GM19351 (cell line): ENCODE measurements at regions not wholly inside any gene's neighbourhood (a gene's known extent, or its start where the extent isn't known, plus 50 kb on each side); places are given as distances from the start of the nearest gene placed in this dataset.

Experiments used
- ATAC-seq: cut with Tn5 transposase; IDR thresholded peaks from one replicate; pipeline ENCODE4 v1.9.1; 2021; ENCODE audit warnings: mild to moderate bottlenecking, moderate library complexity; ENCODE audit not compliant: unreplicated experiment

GRCh38 chr17:65446043-65446442, 115.4 kb downstream of the AXIN2 start:
- no peak for ATAC-seq

GRCh38 chr17:65444049-65444448, 117.4 kb downstream of the AXIN2 start:
- no peak for ATAC-seq

GRCh38 chr17:65442691-65443090, 118.8 kb downstream of the AXIN2 start:
- ATAC-seq: no peak

GRCh38 chr17:65442250-65442649, 119.2 kb downstream of the AXIN2 start:
- no peak for ATAC-seq

GRCh38 chr17:65441053-65441605, 120.3 kb downstream of the AXIN2 start:
- ATAC-seq: no peak

- ATAC-seq: no peak
Measured at GRCh38 chr17:65438708-65439294, 122.6 kb downstream of the AXIN2 start.

- no peak for ATAC-seq
Measured at GRCh38 chr17:65438173-65438572, 123.3 kb downstream of the AXIN2 start.

GRCh38 chr17:65436871-65437270, 124.6 kb downstream of the AXIN2 start:
- no peak for ATAC-seq

GRCh38 chr17:65434878-65435277, 126.6 kb downstream of the AXIN2 start:
- ATAC-seq: no peak

GRCh38 chr17:65434251-65434650, 127.2 kb downstream of the AXIN2 start:
- no peak for ATAC-seq

- ATAC-seq: no peak
Measured at GRCh38 chr17:65433592-65433991, 127.9 kb downstream of the AXIN2 start.

GRCh38 chr17:65433157-65433556, 128.3 kb downstream of the AXIN2 start:
- ATAC-seq: no peak

GRCh38 chr17:65431116-65431515, 130.3 kb downstream of the AXIN2 start:
- no peak for ATAC-seq

- no peak for ATAC-seq
Measured at GRCh38 chr17:65430209-65430833, 131.1 kb downstream of the AXIN2 start.

GRCh38 chr17:65423346-65424140, 137.9 kb downstream of the AXIN2 start:
- ATAC-seq: no peak

GRCh38 chr17:65418622-65419021, 142.8 kb downstream of the AXIN2 start:
- no peak for ATAC-seq

GRCh38 chr17:65417406-65418221, 143.8 kb downstream of the AXIN2 start:
- no peak for ATAC-seq

- ATAC-seq: no peak
Measured at GRCh38 chr17:65415991-65416390, 145.5 kb downstream of the AXIN2 start.

- ATAC-seq: no peak
Measured at GRCh38 chr17:65413390-65413789, 148.1 kb downstream of the AXIN2 start.

- ATAC-seq: no peak
Measured at GRCh38 chr17:65409381-65409780, 152.1 kb downstream of the AXIN2 start.

GRCh38 chr17:65408050-65408449, 153.4 kb downstream of the AXIN2 start:
- no peak for ATAC-seq
